ENCODE measurements at regions not wholly inside any gene's neighbourhood (a gene's known extent, or its start where the extent isn't known, plus 50 kb on each side); places are given as distances from the start of the nearest gene placed in this dataset.
A peak's percentile ranks its signal among the peaks of the same experiment; 100 is the strongest.

GRCh38 chr4:107166181-107166580, 130.1 kb upstream of the DKK2 start:
- no peak for DNase-seq (ENCODE audit: low read depth in 2 of 2)

GRCh38 chr4:107164962-107165475, 128.9 kb upstream of the DKK2 start:
- DNase-seq (ENCODE audit: low read depth in 2 of 2), result no peak

GRCh38 chr4:107156443-107156842, 120.3 kb upstream of the DKK2 start:
- no peak for DNase-seq (ENCODE audit: low read depth in 2 of 2)

GRCh38 chr4:107155366-107155765, 119.3 kb upstream of the DKK2 start:
- DNase-seq (ENCODE audit: low read depth in 2 of 2), result no peak

GRCh38 chr4:107153956-107154355, 117.8 kb upstream of the DKK2 start:
- DNase-seq (ENCODE audit: low read depth in 2 of 2), result no peak

GRCh38 chr4:107153228-107153627, 117.1 kb upstream of the DKK2 start:
- DNase-seq (ENCODE audit: low read depth in 2 of 2), result no peak

- no peak for DNase-seq (ENCODE audit: low read depth in 2 of 2)
Measured at GRCh38 chr4:107151173-107151572, 115.1 kb upstream of the DKK2 start.

GRCh38 chr4:107148904-107149303, 112.8 kb upstream of the DKK2 start:
- no peak for DNase-seq (ENCODE audit: low read depth in 2 of 2)

GRCh38 chr4:107147873-107148272, 111.8 kb upstream of the DKK2 start:
- no peak for DNase-seq (ENCODE audit: low read depth in 2 of 2)

GRCh38 chr4:107138433-107138832, 102.3 kb upstream of the DKK2 start:
- DNase-seq (ENCODE audit: low read depth in 2 of 2), result no peak

GRCh38 chr4:107133965-107134653, 98.0 kb upstream of the DKK2 start:
- no peak for DNase-seq (ENCODE audit: low read depth in 2 of 2)

GRCh38 chr4:107131295-107131694, 95.2 kb upstream of the DKK2 start:
- DNase-seq (ENCODE audit: low read depth in 2 of 2), result no peak

- no peak for DNase-seq (ENCODE audit: low read depth in 2 of 2)
Measured at GRCh38 chr4:107130157-107130556, 94.0 kb upstream of the DKK2 start.

- no peak for DNase-seq (ENCODE audit: low read depth in 2 of 2)
Measured at GRCh38 chr4:107129611-107130010, 93.5 kb upstream of the DKK2 start.

- peak in 1 of 2 experiments; percentile 28 for DNase-seq (ENCODE audit: low read depth in 2 of 2)
Measured at GRCh38 chr4:107129076-107129475, 93.0 kb upstream of the DKK2 start.

- no peak for DNase-seq (ENCODE audit: low read depth in 2 of 2)
Measured at GRCh38 chr4:107128116-107128515, 92.0 kb upstream of the DKK2 start.

- DNase-seq (ENCODE audit: low read depth in 2 of 2), result no peak
Measured at GRCh38 chr4:107125496-107125895, 89.4 kb upstream of the DKK2 start.

- no peak for DNase-seq (ENCODE audit: low read depth in 2 of 2)
Measured at GRCh38 chr4:107122736-107123135, 86.6 kb upstream of the DKK2 start.

- DNase-seq (ENCODE audit: low read depth in 2 of 2), result no peak
Measured at GRCh38 chr4:107120661-107121060, 84.5 kb upstream of the DKK2 start.

- no peak for DNase-seq (ENCODE audit: low read depth in 2 of 2)
Measured at GRCh38 chr4:107117726-107118125, 81.6 kb upstream of the DKK2 start.

- peak in 1 of 2 experiments; percentile 32 for DNase-seq (ENCODE audit: low read depth in 2 of 2)
Measured at GRCh38 chr4:107115185-107115847, 79.2 kb upstream of the DKK2 start.

GRCh38 chr4:107114059-107114458, 77.9 kb upstream of the DKK2 start:
- no peak for DNase-seq (ENCODE audit: low read depth in 2 of 2)

GRCh38 chr4:107098401-107098800, 62.3 kb upstream of the DKK2 start:
- no peak for DNase-seq (ENCODE audit: low read depth in 2 of 2)

All from fibroblast of skin of left biceps (primary cell).